SW480 (cell line): ENCODE measurements at regions not wholly inside any gene's neighbourhood (a gene's known extent, or its start where the extent isn't known, plus 50 kb on each side); places are given as distances from the start of the nearest gene placed in this dataset.

ENCODE experiments used
- DNase-seq: peaks from one replicate; pipeline ENCODE4 v3.0.0-alpha.2; 2016; ENCODE audit warnings: low spot score

DNA sequence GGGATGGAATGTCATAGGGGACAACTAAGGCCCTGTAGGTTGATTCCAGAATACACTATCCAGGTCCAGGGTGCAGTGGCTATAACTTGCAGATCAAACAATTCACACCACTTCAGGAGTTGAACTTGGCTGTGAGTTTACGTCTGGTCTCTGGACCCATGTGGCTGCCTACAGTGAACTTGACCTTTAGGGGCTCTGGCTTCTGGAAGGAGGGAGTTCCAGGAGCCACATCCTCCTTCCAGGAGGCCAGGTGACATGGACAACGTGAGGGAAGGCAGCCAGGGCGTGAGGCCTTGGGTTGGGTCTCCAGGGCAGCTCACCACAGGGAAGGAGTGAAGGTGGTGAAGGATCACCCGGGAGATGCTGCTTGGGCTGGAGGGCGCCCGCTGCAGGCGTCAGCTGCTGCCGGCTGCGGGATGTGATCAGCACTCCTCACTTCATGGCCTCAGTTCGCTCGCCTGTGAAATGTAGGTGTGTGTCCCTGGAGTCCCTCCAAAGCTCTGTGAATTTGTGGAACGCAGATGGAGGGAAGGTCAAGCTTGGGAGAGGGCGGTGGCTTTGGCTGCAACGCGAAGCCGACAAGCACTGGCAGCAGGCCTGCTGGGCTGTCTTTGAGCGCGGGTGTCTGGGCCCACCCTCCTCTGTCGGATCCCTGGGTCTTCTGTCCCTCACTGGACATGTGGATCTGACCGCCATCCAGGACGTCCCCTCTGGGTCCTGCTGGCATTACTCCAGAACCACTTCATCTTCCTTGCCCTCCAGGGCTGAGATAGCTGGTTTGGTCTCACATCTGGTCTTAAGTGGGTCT, 146.5 kb downstream of the GLI2 start:
- DNase-seq, result no peak

DNA sequence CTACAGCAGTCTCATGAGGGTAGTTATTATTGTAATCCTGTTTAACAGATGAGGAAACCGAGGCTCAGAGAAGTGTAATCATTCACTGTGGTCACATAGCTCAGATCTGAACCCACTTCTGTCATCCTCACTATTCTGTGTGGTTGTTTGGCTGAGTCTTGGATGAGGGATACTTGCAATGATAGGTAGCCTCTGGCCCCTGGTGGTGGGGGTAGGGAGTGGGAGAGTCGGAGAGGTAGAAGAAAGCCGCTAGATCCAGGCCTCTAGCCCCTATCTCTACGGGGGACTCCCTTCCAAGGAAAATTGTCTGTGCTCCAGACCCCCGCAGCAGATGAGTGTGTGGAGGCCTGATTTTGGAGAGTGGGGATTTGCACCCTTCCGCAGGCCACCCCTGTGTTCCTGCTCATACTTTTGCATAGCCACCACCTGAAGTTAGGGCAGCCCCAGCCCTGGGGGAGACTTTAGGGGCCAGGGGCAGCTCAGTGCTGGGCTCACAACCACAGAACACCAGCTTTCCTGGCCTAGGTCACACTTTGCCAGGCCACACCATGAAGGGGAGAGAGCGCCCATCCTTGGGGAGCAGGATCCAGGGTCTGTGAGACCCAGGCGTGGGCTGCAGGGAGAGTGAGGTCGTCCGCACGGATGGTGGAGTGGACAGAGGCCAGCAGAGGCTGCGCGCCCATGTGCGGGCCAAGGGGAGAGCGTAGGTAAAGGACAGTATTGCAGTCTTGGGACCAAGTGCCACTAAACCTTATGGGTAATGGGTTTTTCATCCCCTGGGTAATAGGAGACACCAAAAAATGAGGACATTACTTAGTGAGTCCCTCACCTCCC, 148.2 kb downstream of the GLI2 start:
- DNase-seq, result no peak

DNA sequence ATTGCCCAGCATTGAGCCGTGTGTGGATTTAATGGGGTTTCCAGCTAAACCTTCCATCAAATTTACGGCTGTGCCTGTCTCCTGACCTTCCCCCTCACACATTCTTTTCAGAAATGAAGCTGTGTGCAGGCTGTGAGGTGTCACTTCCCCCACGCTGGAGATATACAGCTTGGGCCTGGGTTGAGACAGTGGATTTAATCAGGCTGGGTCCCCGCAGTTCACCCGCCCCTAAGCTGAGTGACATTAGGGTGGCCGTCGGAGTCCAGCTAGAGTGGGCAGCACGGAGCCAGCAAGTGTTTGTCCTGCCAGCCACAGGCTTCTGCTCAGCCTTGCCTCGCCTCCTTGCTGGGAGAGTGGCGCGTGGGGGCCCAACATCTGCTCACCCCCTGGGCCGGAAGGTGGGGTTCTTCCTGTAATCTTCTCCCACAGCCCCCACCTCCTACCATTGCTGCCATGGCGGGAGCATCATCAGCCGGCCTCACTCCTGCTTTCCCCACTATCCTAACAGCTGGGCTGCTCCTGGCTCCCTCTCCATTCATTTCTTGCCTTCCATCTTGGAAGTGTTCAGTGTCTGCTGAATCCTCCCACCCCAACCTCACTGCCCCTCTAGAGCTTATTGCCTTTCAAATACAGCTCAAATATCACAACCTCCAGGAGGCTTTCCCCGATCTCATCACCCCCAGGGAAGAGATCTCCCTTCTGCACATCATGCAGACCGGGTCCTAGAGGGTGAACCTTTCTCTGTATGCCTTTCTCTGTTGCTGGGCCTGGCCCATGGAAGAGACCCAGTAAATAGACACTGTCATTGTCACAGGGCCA, 149.0 kb downstream of the GLI2 start:
- no peak for DNase-seq

DNA sequence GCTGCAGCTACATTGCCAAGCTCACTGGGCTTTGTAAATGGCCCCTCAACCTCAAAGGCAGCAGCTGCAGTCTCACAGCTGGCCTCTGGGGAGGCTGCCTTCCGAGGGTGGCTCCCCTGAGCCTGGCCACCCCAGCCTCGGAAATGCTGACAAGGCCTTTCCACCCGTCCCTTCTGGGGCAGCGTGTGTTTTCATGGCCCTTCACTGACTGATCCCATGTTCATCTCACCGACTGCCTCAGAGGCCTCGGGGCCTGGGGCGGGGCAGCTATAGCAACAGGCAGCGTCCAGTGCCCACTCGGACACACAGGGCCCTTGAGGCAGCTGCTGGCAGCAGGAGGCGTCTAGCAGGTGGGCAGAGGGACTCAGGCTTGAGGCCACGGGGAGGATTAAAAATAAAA, 149.7 kb downstream of the GLI2 start:
- DNase-seq, result no peak

DNA sequence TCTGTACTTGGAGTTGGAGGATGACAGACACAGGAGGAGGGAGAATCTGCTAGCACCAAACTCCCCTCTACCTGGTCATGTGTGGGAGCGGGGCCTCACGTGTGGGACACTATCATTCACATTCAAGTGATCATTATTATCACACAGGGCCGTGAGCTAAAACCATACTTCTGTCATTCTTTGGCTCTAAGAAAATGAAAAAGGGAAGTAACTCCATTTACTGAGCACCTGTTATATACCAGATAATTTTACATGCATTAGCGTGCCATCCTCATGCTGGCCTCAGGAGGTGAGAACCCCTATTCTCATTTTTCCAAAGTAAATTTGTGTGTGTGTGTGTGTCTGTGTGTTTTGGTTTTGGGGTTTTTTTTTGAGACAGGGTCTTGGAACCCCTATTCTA, 150.1 kb downstream of the GLI2 start:
- DNase-seq, result no peak

DNA sequence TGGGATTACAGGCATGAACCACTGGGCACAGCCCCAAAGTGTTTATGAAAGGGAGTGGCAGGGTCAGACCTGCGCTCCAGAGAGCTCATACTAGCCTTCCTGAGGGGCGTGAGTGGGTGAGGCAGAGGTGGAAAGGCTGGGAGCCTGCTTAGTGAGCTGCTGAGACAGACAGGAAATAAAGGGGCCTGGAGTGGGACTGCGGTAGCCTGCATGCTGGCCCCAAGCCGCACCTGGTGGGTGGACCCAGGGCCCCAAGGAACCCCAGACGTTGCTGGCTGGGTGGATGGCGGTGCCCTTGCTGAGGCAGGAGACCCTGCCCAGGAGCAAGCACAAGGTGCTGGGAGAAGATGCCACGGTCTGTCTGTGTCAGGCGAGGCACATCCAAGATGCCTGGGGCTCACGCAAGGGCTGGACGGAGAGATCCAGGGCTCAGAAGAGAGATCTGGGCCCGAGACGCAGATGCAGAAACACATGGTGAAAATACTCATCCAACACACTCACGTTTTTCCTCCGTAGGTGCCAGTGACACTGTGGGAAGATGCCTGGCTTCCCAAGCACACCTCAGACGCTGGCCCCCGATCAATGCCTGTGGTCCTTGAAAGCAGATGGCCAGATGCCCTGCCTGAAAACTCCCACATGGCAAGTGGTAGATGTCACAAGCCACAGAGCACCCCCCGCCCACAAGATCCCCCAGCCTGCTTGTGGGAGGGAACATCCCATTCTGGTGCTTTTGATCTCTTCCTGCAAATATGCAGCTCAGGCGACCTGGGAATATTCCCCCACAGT, 151.1 kb downstream of the GLI2 start:
- DNase-seq, result peak; percentile 32

DNA sequence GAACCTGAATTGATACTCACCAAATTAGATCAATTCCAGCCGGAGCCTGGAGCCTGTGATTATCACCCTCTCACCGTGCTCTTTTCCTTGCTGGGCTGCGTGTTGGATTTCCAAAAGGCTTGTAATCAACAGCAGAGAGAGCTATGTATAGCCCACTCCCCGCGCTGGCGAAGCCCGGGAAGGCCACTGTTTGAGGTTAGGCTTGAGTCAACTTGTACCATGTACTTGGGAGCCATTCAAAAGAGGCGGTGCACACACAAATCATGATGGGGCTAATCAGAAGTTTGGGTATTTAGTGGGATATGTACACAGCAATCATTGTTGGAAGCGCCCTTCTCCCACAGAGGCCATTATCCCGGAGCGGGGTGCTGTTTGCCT, 151.6 kb downstream of the GLI2 start:
- no peak for DNase-seq

DNA sequence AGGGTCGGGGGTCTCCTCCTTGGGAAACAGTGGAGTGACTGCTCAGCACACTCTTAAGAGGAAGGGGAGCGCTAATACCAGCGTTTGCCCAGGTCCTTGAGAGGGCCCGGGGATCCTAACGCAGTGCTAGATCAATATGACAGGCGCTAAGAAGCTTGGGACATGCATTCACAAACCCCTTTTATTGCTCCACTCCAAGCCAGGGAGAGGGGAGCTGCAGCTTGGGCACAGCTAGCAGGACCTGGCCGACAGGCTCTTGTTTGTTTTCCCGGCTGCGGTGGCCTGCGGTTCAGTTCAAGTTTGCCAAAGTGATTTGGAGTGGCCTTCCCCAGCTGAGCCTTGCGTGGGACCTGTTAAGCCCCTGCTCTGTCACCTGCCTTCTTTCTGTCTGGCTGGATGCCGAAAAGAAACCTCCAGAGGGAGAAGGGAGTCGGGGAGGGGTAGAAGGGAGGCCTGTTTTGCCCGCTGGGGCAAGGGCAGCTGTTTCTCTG, 152.1 kb downstream of the GLI2 start:
- no peak for DNase-seq

DNA sequence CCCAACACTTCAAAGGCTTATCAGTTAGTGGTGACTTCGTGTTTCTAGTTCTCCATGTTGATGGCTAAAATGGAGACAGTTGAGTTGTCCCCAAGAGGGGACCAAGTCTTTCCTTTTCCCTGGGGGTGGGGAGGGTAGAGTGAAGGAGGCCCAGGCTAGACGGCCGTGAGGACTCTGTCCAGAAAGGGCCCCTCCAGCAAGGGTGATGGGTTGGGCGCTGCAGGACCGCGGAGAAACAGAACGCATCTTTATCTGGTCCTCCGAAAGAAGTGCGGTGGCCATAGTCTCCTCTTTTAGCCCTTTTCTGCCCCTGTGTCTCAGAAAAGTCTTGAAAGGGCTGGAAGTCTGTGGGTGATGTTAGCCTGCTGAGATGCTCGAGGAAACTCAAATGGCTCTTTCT, 153.2 kb downstream of the GLI2 start:
- DNase-seq, result no peak

DNA sequence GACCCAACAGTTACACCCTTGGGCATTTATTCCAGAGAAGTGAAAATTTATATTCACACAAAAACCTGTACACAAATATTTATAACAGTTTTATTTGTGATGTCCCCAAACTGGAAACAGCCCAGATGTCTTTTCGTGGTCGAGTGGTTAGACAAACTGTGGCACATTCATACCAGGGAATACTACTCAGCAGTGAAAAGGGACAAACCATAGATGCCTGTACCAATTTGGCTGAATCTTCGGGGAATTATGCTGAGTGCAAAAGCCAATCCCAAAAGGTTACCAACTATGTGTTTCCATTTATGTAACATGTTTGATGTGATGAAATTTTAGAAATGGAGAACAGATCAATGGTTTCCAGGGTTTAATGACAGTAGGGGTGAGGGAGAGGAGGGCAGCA, 154.3 kb downstream of the GLI2 start:
- no peak for DNase-seq

DNA sequence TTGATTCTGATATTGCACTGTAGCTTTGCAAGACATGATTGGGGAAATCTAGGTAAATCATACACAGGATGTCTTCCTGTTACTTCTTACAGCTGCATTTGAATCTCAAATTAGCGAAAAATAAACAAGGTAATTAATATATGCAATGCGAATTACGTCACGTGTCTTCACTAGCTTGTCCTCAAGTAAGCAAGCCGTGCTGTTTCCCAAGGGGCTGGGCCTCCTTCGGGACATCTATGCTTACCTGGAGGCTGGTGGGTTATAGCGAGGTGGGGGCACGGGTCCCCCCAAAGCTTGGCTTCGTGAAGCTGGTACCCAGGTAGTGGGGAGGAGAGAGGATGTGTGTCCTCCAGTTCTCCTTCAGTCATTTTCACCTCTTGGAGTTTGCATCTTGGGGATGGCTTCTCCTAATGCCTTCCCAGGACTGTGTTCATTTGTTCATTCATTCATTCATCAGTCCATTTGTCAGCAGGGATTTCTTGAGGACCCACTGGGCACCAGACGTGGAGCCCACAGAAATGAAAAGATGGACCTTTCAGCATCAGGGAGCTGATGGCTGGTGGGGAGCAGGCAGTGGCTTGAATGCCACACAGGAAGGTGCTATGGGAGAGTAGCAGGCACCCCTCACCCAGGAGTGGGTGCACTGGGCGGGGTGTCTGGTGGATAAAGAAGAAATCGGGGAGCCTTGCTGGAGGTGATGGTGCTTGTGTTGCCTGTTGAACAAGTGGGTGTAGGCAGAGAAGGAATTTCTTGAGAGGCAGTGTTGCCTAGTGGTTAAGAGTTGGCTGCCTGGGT, 155.1 kb downstream of the GLI2 start:
- no peak for DNase-seq

DNA sequence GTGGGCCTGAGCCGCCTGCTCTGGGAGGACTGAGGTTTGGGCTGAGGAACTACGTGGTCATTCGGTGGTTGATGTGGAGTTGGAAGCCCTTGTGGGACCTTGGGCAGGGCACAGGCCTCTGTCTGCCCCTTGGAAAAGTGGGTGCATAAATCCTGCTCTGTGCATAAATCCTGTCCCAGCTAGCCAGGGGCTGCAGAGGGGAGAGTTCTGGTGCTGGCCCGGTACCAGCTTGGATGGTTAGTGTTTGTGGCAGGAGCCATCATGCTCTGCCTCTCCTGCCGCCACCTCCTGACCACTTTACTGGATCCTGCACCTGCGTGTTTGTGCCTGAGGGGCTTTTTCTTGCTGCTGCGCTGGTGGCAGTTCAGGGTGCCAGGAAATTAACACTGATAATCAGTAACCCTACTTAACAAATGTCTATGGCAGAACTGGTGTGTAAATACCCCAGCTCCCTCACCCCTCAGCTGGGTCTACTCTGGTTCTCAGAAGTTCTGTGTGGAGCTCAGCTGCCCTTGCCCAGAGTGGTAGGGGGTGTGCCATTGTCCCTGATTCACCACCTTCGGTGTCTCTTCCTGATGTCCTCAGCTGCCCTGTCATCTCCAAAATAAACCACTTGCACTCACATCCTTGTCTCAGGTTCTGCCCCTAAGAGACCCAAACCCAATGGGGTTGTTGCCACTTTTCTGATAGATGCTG, 156.8 kb downstream of the GLI2 start:
- DNase-seq, result no peak

DNA sequence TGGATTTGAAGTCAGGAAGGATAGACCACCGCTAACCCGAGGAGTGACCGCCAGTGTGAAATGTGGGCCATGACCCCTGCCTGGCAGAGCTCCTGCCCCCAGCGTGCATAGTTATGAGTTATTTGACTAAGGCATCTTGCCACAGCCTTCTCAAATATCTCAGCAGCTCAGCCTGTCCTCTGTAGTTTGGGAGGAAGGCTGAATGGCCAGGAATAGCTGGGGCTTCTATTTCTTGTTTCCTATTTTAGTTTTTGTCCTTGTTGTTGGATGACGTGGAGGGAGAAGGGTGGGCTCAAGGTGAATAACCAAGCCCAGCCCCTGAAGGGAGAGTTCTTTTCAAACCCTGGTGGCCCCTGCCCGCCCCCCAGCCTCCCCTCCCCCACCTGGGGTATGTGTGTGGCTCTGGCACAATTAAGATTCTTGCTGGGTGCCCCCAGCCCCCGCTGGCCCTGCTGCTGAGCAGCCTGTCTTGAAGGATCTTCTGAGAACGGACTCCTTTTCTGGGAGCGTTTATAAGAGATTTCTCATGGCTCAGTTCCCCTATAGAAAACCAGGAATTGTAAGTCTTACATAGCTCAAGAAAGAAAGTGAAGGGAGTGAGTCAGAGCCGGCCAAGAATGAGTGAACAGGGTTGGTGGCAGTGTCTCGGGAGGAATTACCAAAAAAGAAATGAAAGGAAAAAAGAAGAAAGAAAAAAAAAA, 157.4 kb downstream of the GLI2 start:
- DNase-seq, result no peak

DNA sequence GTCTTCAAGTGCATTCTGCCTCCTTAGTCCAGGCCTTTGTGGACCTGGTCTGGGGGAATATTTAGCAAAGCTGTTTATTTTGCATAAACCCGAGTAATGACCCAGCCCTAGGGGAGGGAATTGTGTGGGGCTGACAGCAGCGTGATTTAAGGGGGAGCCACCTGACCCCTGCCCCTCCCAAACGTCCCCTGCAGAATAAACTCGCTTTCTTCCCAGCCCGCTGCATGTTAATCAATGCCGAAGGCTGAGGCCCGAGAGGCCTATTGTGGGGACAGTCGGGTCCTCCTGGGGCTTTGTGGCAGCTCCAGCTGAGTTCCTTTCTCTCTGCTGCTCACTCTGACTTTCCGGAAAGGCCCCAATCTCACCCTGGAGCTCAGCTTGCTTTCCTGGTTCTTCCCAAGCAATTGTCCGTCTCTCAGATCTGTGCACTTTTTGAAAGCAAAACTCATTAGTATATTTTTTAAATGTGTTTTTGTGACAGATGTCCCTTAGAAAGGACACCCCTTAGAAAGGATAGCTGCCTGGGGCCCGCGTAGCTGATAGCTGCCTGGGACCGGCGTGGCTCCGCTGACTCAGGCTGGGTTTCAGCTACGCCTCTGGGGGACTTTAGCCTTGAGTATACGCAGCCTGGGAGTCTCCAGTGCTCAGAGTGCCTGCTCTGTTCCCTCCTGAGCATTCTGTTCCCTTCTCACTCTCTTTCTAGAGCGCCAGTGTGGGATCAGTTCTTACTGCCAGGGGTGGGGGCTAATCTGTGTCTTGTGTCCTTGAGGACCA, 158.3 kb downstream of the GLI2 start:
- no peak for DNase-seq

DNA sequence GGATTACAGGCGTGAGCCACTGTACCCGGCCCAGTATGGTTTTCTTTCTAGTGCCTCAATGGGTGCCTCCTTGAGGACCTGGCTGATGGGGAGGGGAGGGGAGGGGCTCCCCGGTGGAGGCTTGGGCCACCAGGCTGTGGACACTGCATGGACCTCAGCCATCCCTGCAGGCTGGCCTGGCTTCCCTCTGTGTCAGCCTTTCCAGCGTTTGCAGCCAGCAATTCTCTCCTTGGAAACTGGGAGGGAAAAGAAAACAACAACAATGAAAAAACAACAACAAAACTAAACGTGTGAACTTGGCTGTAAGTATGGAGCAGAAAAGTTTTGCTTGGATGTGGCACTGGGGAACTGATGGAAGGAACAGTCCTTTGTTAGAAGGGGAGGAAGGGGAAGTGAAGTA, 159.3 kb downstream of the GLI2 start:
- DNase-seq, result no peak

DNA sequence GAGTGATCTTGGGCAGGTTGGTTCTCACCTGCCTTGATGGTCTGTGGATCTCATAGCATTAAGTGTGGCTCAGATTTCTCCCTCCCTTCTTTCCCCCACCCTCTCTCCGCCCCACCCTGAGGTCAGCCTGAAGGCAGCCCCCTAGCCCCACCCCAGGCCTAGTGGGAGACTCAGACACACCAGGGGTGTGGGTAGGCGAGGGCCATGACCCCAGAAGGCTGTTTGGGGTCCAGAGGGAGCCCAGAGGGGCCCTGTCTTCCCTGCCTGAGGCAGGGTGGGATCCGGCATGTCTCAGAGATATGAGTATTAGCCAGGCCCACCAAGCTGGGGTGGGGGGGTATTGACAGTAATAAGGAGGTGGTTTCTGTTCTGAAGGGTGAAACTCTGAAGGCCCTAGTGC, 160.5 kb downstream of the GLI2 start:
- no peak for DNase-seq

DNA sequence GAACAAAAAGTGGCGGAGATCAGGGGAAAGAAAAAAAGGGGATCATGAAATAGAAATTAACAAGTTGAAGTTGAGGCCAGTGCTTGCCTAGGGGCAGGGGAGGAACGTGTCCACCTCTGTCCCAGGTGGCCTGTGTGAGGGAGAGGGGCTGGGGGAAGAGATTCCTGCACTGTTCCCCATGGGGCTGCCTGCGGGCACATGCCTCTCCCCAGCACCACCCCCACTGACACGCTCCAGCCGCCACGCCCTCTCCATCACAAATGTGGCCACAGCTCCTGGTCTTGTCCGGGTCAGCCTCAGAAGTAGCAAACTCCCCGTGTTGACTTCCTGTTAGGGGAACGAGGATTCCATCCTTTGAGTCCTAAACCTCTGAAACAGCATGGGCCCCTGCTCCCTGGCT, 161.2 kb downstream of the GLI2 start:
- peak; percentile 35 for DNase-seq

DNA sequence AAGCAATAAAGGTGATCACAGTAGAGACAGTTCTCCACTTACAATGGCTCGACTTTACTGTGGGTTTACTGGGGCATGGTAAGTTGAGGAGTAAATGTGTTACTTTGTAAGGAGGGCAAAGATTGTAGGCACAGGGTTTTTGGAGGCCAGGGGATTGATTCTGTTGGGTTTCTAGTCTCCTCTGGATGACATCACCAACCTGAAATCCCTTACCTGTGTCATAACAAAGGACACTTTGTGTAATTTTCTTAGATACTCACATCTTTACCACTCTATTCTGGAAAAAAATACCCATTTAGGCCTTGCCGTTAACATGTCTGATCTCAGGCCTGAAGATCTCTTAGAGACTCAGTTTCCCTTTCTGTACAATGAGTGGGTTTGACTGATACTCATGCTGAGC, 161.7 kb downstream of the GLI2 start:
- no peak for DNase-seq

DNA sequence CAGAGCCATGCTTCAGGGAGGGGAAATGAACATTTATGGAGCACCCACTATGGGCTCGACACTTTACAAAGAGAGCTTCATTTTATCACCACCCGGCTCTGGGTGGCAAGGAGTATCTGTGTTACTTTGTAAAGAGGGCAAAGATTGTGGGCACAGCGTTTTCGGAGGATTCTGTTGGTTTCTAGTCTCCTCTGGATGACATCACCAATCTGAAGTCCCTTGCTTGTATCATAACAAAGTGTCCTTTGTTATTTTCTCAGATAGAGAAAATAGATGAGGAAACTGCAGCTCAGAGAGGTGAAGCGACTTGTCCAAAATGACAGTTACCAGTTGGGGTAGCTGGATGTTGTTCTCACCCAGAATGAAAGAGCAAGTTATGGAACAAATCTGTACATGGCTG, 162.8 kb downstream of the GLI2 start:
- DNase-seq, result no peak
